ENCODE measurements at regions not wholly inside any gene's neighbourhood (a gene's known extent, or its start where the extent isn't known, plus 50 kb on each side); places are given as distances from the start of the nearest gene placed in this dataset.

- Histone ChIP-seq H3K9me3 (ENCODE audit: severe bottlenecking) (no peaks in the 10 kb centered on the region), H3K36me3 (no peaks in the 10 kb centered on the region), H3K27ac (no peak overlapping the region), H3K4me3 (ENCODE audit: low read depth, low read length) (no peak overlapping the region), H3K27me3 (ENCODE audit: insufficient read depth, low read depth, severe bottlenecking) (no peaks in the 10 kb centered on the region)
- TF ChIP-seq, protein P1, sequence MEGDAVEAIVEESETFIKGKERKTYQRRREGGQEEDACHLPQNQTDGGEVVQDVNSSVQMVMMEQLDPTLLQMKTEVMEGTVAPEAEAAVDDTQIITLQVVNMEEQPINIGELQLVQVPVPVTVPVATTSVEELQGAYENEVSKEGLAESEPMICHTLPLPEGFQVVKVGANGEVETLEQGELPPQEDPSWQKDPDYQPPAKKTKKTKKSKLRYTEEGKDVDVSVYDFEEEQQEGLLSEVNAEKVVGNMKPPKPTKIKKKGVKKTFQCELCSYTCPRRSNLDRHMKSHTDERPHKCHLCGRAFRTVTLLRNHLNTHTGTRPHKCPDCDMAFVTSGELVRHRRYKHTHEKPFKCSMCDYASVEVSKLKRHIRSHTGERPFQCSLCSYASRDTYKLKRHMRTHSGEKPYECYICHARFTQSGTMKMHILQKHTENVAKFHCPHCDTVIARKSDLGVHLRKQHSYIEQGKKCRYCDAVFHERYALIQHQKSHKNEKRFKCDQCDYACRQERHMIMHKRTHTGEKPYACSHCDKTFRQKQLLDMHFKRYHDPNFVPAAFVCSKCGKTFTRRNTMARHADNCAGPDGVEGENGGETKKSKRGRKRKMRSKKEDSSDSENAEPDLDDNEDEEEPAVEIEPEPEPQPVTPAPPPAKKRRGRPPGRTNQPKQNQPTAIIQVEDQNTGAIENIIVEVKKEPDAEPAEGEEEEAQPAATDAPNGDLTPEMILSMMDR (IDR thresholded peaks at IDR 0.05; ENCODE audit: low read depth, low read length) = no peak
- no peak for DNase-seq
Observed at GRCh38 chr4:83192634-83193033, 78.1 kb upstream of the PLAC8 start.

DNA sequence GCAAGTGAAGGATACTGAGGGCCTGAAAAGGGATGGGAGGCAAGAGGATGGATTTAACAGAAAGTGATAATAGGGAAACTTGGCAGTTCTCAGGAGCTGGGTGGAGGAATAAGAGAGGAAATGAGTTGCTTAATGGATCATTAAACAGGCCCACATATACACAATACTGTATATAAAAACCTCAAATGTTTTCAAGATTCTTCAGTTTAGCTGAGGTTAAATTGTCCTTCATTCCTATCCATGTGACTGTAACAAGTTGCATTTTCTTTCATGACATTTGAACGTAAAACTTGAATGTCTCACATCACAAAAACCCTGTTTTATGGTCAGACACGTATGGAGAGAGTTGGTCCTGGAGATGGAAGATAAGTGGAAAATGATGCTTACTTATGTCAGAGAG lies 76.5 kb upstream of the PLAC8 start:
- Histone ChIP-seq H3K9me3 (ENCODE audit: severe bottlenecking) (no peaks in the 10 kb centered on the region), H3K27ac (no peak overlapping the region), H3K27me3 (ENCODE audit: insufficient read depth, low read depth, severe bottlenecking) (no peaks in the 10 kb centered on the region), H3K4me3 (ENCODE audit: low read depth, low read length) (no peak overlapping the region), H3K36me3 (no peaks in the 10 kb centered on the region)
- TF ChIP-seq, protein P1 (IDR thresholded peaks at IDR 0.05; ENCODE audit: low read depth, low read length) = no peak
- no peak for DNase-seq

DNA sequence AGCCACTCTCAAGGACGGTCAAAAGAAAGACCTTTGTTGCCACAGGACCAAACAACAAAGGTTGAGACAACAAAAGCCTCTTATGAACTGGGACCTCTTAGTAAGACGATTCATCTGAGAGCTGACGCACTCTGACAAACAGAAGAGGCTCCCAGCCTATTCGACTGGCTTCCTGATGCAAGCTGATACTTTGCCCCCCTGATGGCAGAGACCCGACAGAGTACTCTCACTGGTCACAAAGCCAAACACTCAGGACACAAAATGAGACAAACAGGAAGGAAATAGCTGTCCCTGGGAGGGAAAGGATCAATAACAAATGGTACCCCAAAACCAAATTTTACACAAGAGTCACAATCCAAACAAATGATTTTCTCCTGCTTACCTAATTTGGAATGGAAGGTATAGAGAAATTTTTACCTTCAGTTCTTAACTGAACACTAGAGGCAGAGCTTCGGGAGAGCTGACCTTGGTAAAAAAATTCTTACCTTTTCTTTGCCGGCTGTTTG lies 75.2 kb upstream of the PLAC8 start:
- H3K4me3 ChIP-seq (ENCODE audit: low read depth, low read length) = no peak overlapping the region
- H3K9me3 ChIP-seq (ENCODE audit: severe bottlenecking) = no peaks in the 10 kb centered on the region
- H3K27me3 ChIP-seq (ENCODE audit: insufficient read depth, low read depth, severe bottlenecking) = no peaks in the 10 kb centered on the region
- TF ChIP-seq, protein P1 (IDR thresholded peaks at IDR 0.05; ENCODE audit: low read depth, low read length) = no peak
- DNase-seq = no peak
- no peaks in the 10 kb centered on the region for H3K36me3 ChIP-seq
- no peak overlapping the region for H3K27ac ChIP-seq

GRCh38 chr4:83180431-83180968 lies 66.0 kb upstream of the PLAC8 start:
- no peak for DNase-seq
- H3K27me3 ChIP-seq (ENCODE audit: insufficient read depth, low read depth, severe bottlenecking) = no peaks in the 10 kb centered on the region
- no peak overlapping the region for H3K4me3 ChIP-seq (ENCODE audit: low read depth, low read length)
- no peaks in the 10 kb centered on the region for H3K36me3 ChIP-seq
- no peaks in the 10 kb centered on the region for H3K9me3 ChIP-seq (ENCODE audit: severe bottlenecking)
- TF ChIP-seq, protein P1 (IDR thresholded peaks at IDR 0.05; ENCODE audit: low read depth, low read length) = no peak
- H3K27ac ChIP-seq = no peak overlapping the region

DNA sequence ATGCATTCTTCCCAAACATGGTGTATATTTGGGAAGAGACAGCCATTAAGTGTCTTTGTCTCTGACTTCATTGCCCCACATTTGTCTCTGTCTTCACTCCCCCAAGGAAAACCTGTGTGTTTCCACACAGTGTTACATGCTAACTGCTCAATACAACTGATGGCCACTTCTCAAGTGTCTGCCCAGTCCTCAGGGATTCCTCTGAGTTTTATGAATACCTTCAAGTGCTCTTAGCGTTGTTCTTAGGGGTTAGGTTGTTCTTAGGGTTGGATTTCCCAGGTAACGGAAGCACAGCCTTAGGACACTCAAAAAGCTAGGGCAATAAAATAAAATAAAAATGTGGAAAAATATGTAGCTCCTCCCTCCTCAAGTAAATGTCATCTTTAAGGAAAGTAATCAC lies 64.7 kb upstream of the PLAC8 start:
- H3K27ac ChIP-seq = no peak overlapping the region
- H3K4me3 ChIP-seq (ENCODE audit: low read depth, low read length) = no peak overlapping the region
- H3K27me3 ChIP-seq (ENCODE audit: insufficient read depth, low read depth, severe bottlenecking) = no peaks in the 10 kb centered on the region
- no peaks in the 10 kb centered on the region for H3K9me3 ChIP-seq (ENCODE audit: severe bottlenecking)
- TF ChIP-seq, protein P1 (IDR thresholded peaks at IDR 0.05; ENCODE audit: low read depth, low read length) = no peak
- DNase-seq = no peak
- H3K36me3 ChIP-seq = no peaks in the 10 kb centered on the region

DNA sequence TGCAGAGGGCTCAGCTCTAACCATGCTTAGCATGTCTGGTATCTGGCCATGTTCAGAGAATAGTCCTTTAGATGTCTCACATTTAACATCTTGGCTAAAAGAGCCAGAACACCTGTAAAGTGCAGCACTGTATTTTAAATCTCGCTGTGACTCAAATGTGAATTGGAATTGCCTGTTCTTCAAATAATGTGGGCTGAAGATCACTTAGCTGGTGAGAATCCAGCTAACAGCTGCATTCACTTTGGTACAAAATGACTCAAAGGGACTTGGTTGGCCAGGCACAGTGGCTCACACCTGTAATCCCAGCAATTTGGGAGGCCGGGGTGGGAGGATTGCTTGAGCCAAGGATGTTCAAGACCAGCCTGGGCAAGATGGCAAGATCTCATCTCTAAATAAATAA lies 63.5 kb upstream of the PLAC8 start:
- TF ChIP-seq, protein P1 (IDR thresholded peaks at IDR 0.05; ENCODE audit: low read depth, low read length) = no peak
- no peaks in the 10 kb centered on the region for H3K27me3 ChIP-seq (ENCODE audit: insufficient read depth, low read depth, severe bottlenecking)
- no peaks in the 10 kb centered on the region for H3K9me3 ChIP-seq (ENCODE audit: severe bottlenecking)
- H3K4me3 ChIP-seq (ENCODE audit: low read depth, low read length) = no peak overlapping the region
- no peak for DNase-seq
- H3K27ac ChIP-seq = no peak overlapping the region
- no peaks in the 10 kb centered on the region for H3K36me3 ChIP-seq

Measured in WERI-Rb-1 (cell line).